HEK293 (cell line): ENCODE measurements at regions not wholly inside any gene's neighbourhood (a gene's known extent, or its start where the extent isn't known, plus 50 kb on each side); places are given as distances from the start of the nearest gene placed in this dataset.

Experiments
- CTCF ChIP-seq: fragments of 450-650 bp; formaldehyde crosslinking; IDR thresholded peaks from 2 replicates; pipeline ENCODE4 v1.5.1; 2016; ENCODE audit warnings: missing biosample characterization, missing genetic modification characterization
- GLI4 ChIP-seq: fragments of 450-650 bp; formaldehyde crosslinking; IDR thresholded peaks from 2 replicates; pipeline ENCODE4 v1.5.1; 2016; ENCODE audit warnings: missing biosample characterization, missing genetic modification characterization
- HOXA7 ChIP-seq: sonication (generic); formaldehyde crosslinking; IDR thresholded peaks from 2 replicates; pipeline ENCODE4 v1.8.1; 2022; ENCODE audit warnings: missing genetic modification reagents, borderline replicate concordance
- OVOL3 ChIP-seq: fragments of 450-650 bp; formaldehyde crosslinking; IDR thresholded peaks from 2 replicates; pipeline ENCODE4 v1.5.1; 2016; ENCODE audit warnings: missing biosample characterization, missing genetic modification characterization
- TCF7L2 ChIP-seq: IDR thresholded peaks from 2 replicates; pipeline ENCODE4 v1.6.1; 2011; ENCODE audit warnings: low read depth, mild to moderate bottlenecking, inconsistent platforms, low read length, moderate library complexity, borderline replicate concordance
- YY1 ChIP-seq: fragments of 450-650 bp; formaldehyde crosslinking; IDR thresholded peaks from 2 replicates; pipeline ENCODE4 v1.5.1; 2018; ENCODE audit warnings: missing biosample characterization, missing genetic modification characterization
- ZNF121 ChIP-seq: fragments of 450-650 bp; formaldehyde crosslinking; IDR thresholded peaks from 2 replicates; pipeline ENCODE4 v1.5.1; 2016; ENCODE audit warnings: missing biosample characterization, missing genetic modification characterization
- ZNF174 ChIP-seq: fragments of 450-650 bp; formaldehyde crosslinking; IDR thresholded peaks from 2 replicates; pipeline ENCODE4 v1.5.0; 2017; ENCODE audit warnings: missing biosample characterization, mild to moderate bottlenecking, missing genetic modification characterization
- ZNF223 ChIP-seq: fragments of 450-650 bp; formaldehyde crosslinking; IDR thresholded peaks from 2 replicates; pipeline ENCODE4 v1.5.1; 2016; ENCODE audit warnings: missing biosample characterization, missing genetic modification characterization
- ZNF274 ChIP-seq, 2 experiments: fragments of 200-500 bp in 1 of 2; fragments of 450-650 bp in 1 of 2; sonication (Bioruptor generic) in 1 of 2; formaldehyde crosslinking in 1 of 2; IDR thresholded peaks; 2 replicates each; pipeline versions ENCODE4 v1.5.1 to v1.6.1; 2014 to 2016; ENCODE audit warnings: borderline replicate concordance in 1 of 2, inconsistent platforms in 1 of 2, low read length in 1 of 2, missing biosample characterization in 1 of 2, missing genetic modification characterization in 1 of 2
- ZNF341 ChIP-seq: fragments of 450-650 bp; formaldehyde crosslinking; IDR thresholded peaks from 2 replicates; pipeline ENCODE4; 2016; ENCODE audit warnings: low read depth, missing biosample characterization, missing genetic modification characterization
- ZNF433 ChIP-seq: fragments of 450-650 bp; formaldehyde crosslinking; IDR thresholded peaks from 2 replicates; pipeline ENCODE4 v1.5.1; 2016; ENCODE audit warnings: missing biosample characterization, missing genetic modification characterization, low read depth
- ZNF670 ChIP-seq: fragments of 450-650 bp; formaldehyde crosslinking; IDR thresholded peaks from 2 replicates; pipeline ENCODE4 v1.5.1; 2016; ENCODE audit warnings: missing biosample characterization, missing genetic modification characterization, low read depth

GRCh38 chr7:98731651-98732050, 114.6 kb downstream of the NPTX2 start:
- TF ChIP-seq CTCF (no peak), ZNF670 (tag by site-specific recombination) (no peak), ZNF274 (IDR thresholded peaks at IDR 0.05; ENCODE audit: low read length) (no peak), ZNF274 (tag by site-specific recombination; IDR thresholded peaks at IDR 0.05; ENCODE audit: borderline replicate concordance) (no peak), ZNF341 (tag by site-specific recombination) (no peak), GLI4 (tag by site-specific recombination) (no peak), OVOL3 (tag by site-specific recombination) (no peak), YY1 (tag by site-specific recombination) (no peak), ZNF223 (no peak), ZNF121 (tag by site-specific recombination) (no peak), HOXA7 (CRISPR knock-in tag) (no peak), ZNF174 (tag by site-specific recombination) (no peak), TCF7L2 (no peak), ZNF433 (tag by site-specific recombination) (no peak)
